ENCODE measurements at regions not wholly inside any gene's neighbourhood (a gene's known extent, or its start where the extent isn't known, plus 50 kb on each side); places are given as distances from the start of the nearest gene placed in this dataset.

- Mint-ChIP-seq H3K4me1 (no peaks in the 10 kb centered on the region), H3K27me3 (ENCODE audit: low read depth in 3 of 3) (peaks cover 0 to 2% (median 2%) of the 10 kb centered on the region in 3 donors), H3K27ac (no peak overlapping the region), H3K36me3 (no peaks in the 10 kb centered on the region), H3K9me3 (no peaks in the 10 kb centered on the region), H3K4me3 (no peak overlapping the region)
- DNase-seq: no peak
Observed at GRCh38 chr9:89877051-89878002, 272.5 kb downstream of the GADD45G start.

GRCh38 chr9:89878003-89878411 lies 273.2 kb downstream of the GADD45G start:
- Mint-ChIP-seq H3K27me3 (ENCODE audit: low read depth in 3 of 3) (peaks cover 0 to 2% (median 2%) of the 10 kb centered on the region in 3 donors), H3K27ac (no peak overlapping the region), H3K4me1 (no peaks in the 10 kb centered on the region), H3K36me3 (no peaks in the 10 kb centered on the region), H3K4me3 (no peak overlapping the region), H3K9me3 (no peaks in the 10 kb centered on the region)
- DNase-seq: no peak

DNA sequence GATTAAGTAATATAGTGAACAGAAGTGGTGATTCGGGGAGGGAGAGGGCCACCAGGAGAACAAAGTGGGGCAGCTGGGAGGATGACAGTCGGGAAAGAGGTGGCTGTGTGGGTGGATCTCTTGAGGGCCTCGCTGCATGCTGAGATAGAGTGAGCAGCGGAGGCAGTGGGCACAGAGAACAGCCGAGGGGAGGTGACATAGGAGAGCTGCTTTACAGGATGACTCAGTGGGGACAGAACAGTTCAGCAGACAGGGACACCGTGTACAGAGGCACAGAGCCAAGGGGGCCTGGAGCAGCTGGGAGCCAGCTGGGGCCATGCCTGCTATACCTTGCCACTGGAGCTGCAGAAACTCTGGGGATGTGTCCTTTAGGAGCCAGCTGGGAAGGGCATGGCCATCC lies 273.9 kb downstream of the GADD45G start:
- no peak overlapping the region for H3K4me3 Mint-ChIP-seq
- DNase-seq: no peak
- H3K27ac Mint-ChIP-seq: no peak overlapping the region
- H3K4me1 Mint-ChIP-seq: no peaks in the 10 kb centered on the region
- no peaks in the 10 kb centered on the region for H3K36me3 Mint-ChIP-seq
- peaks cover 1 to 2% (median 2%) of the 10 kb centered on the region in 3 donors for H3K27me3 Mint-ChIP-seq (ENCODE audit: low read depth in 3 of 3)
- no peaks in the 10 kb centered on the region for H3K9me3 Mint-ChIP-seq

GRCh38 chr9:89879276-89879675 lies 274.5 kb downstream of the GADD45G start:
- Mint-ChIP-seq H3K4me3 (no peak overlapping the region), H3K4me1 (no peaks in the 10 kb centered on the region), H3K27ac (no peak overlapping the region), H3K36me3 (no peaks in the 10 kb centered on the region), H3K9me3 (no peaks in the 10 kb centered on the region), H3K27me3 (ENCODE audit: low read depth in 3 of 3) (peaks cover 1 to 2% (median 2%) of the 10 kb centered on the region in 3 donors)
- no peak for DNase-seq

DNA sequence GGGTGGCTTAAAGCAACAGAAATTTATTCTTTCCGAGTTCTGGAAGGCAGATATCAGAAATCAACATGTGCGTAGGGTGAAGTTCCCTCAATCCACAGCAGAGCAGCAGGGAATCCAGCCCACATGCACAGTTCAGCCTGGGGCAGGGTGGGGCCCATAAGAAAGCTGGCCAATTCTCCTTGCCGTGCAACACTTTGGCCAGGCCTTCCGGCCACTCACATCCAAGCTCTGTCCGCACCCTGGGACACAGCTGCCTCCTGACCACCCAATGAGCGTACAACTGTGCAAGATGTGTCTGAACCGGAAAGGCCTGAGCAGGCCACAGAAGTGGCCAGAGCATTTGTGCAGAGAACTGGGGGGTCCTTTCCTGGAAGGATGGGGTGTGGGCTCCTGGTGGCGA lies 274.9 kb downstream of the GADD45G start:
- H3K4me3 Mint-ChIP-seq: no peak overlapping the region
- peaks cover 1 to 2% (median 2%) of the 10 kb centered on the region in 3 donors for H3K27me3 Mint-ChIP-seq (ENCODE audit: low read depth in 3 of 3)

DNA sequence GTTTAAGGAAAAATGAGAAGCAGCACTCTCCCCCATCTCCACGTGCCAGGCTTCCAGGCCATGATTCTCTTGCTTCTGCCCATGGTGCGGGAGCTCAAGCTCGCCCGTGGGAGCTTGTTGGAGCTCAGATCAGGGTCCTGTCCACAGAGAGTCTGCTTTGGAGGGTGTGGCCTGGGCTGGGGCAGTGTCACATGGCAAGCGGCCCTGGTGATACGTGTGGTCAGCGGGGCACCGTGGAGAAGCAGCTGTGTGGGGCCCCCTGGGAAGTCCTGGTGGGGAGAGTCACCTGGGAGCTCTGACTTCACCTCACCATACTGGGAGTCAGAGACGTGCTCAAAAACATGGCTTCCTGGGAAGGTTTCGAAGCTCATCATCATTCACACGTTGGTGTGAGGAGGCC lies 275.3 kb downstream of the GADD45G start:
- Mint-ChIP-seq H3K27me3 (ENCODE audit: low read depth in 3 of 3) (peaks cover 1 to 2% (median 2%) of the 10 kb centered on the region in 3 donors), H3K36me3 (no peaks in the 10 kb centered on the region), H3K9me3 (no peaks in the 10 kb centered on the region), H3K4me1 (no peaks in the 10 kb centered on the region), H3K4me3 (no peak overlapping the region), H3K27ac (no peak overlapping the region)
- no peak for DNase-seq

More for the DNA sequence above, 274.9 kb downstream of the GADD45G start:
- Mint-ChIP-seq H3K27ac (no peak overlapping the region), H3K36me3 (no peaks in the 10 kb centered on the region), H3K9me3 (no peaks in the 10 kb centered on the region), H3K4me1 (no peaks in the 10 kb centered on the region)
- no peak for DNase-seq

DNA sequence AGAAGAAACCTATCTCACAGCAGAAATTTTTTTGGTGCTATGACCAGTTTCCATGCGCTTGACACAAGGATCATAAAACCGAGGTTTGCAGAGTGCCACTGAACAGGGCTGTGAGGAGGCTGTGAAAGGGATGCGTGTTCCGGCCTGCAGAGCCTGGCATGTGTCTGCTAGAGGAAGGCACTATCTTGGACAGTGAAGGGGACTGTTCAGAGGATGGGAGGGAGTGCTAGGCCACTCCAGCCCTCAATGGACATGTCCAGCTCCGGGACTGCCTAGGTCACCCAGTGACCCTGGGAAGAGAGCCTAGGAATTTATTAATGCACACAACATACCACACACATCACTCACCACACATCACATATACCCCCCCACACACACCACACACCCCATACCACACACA lies 275.9 kb downstream of the GADD45G start:
- no peaks in the 10 kb centered on the region for H3K36me3 Mint-ChIP-seq
- H3K27me3 Mint-ChIP-seq (ENCODE audit: low read depth in 3 of 3): peaks cover 2 to 3% (median 2%) of the 10 kb centered on the region in 3 donors
- DNase-seq: no peak
- no peak overlapping the region for H3K4me3 Mint-ChIP-seq
- H3K27ac Mint-ChIP-seq: no peak overlapping the region
- H3K9me3 Mint-ChIP-seq: no peaks in the 10 kb centered on the region
- no peaks in the 10 kb centered on the region for H3K4me1 Mint-ChIP-seq

GRCh38 chr9:89881431-89881830 lies 276.6 kb downstream of the GADD45G start:
- DNase-seq: no peak
- no peaks in the 10 kb centered on the region for H3K4me1 Mint-ChIP-seq

GRCh38 chr9:89882930-89883361 lies 278.1 kb downstream of the GADD45G start:
- Mint-ChIP-seq H3K27ac (no peak overlapping the region), H3K9me3 (no peaks in the 10 kb centered on the region), H3K4me1 (no peaks in the 10 kb centered on the region), H3K4me3 (no peak overlapping the region), H3K27me3 (ENCODE audit: low read depth in 3 of 3) (peaks cover 2 to 3% (median 2%) of the 10 kb centered on the region in 3 donors), H3K36me3 (no peaks in the 10 kb centered on the region)
- no peak for DNase-seq

More at GRCh38 chr9:89881431-89881830, 276.6 kb downstream of the GADD45G start:
- no peaks in the 10 kb centered on the region for H3K36me3 Mint-ChIP-seq
- H3K4me3 Mint-ChIP-seq: no peak overlapping the region
- no peak overlapping the region for H3K27ac Mint-ChIP-seq
- peaks cover 2 to 3% (median 2%) of the 10 kb centered on the region in 3 donors for H3K27me3 Mint-ChIP-seq (ENCODE audit: low read depth in 3 of 3)
- H3K9me3 Mint-ChIP-seq: no peaks in the 10 kb centered on the region

DNA sequence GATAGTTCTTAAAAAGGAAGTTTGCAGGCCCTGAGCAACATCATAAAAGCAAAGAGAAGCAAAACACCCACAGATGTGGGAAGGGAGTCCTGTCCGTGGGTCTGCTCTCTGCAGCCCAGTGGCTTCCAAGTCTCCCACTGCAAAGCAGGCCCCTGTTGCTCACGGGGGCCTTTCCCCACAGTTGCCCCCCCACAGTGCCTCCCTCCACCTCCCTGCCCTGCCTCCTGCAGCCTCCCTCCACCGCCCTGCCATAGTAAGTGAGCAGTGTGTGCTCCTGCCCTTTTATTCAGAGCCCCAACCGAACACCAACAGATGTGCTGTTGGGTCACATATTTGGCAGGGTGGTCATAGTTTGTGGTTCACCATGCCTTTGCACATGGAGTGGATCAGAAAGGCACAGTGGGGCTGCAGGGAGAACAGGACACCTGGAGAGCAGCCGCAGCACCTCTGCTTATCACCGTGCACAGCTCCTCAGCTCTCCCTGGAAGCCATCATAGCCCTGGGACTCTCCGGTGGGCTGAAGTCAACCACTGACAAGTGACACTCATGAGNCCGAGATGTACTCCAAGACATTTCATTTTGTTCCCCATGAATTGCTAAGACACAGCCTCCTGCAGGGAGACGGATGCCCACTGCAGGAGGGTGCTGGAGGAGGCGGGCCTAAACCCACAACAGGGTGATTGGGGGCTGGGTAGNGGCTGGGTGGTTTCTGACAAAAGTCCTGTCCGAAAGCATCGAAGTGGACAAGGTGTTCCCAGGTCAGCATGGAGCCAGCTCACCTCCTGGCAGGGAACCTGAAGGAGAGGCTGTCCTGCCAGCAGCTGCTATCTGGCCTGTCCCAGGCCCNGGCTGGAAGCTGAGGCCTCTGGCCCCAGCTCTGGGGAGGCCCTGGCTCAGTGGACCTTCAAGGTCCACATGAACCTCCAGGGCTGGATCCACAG lies 278.9 kb downstream of the GADD45G start:
- no peaks in the 10 kb centered on the region for H3K9me3 Mint-ChIP-seq
- H3K4me3 Mint-ChIP-seq: no peak overlapping the region
- peaks cover 0 to 3% (median 0%) of the 10 kb centered on the region in 3 donors for H3K27me3 Mint-ChIP-seq (ENCODE audit: low read depth in 3 of 3)
- no peak for DNase-seq
- no peaks in the 10 kb centered on the region for H3K36me3 Mint-ChIP-seq
- H3K27ac Mint-ChIP-seq: no peak overlapping the region
- no peaks in the 10 kb centered on the region for H3K4me1 Mint-ChIP-seq

DNA sequence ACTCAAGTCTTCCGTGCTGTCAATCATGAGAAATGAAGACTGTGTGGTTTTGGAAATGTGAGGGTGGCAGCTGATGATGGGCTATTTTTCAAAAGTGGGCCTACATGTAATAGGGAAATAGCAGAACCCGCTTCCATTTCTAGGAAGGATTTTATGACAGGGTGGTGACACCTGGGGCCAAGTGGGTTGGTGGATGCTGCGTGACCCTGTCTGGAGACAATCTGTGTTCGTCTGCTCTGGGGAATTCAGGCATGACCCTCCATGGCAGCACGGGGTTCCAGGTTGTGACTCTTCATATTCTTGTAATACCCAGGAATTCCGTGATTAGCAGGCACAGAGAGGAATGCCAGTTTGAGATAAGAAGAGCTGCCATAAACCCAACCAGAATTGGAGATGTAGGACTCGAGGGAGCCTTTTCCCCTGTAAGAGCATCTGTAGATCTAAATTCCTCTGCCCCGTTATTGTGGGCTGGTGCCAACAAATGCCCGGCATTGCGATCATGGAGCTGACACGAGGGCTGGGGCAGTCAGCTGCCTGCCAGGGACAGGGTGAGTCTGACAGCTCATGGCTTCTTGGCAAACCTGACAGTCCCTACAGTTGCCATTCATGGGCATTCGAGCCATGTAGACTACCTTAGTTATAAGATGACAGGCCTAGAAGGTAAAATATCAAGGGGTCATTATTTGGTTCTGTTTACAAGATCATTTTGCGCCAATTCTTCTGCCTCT lies 279.7 kb downstream of the GADD45G start:
- Mint-ChIP-seq H3K4me1 (no peaks in the 10 kb centered on the region), H3K27me3 (ENCODE audit: low read depth in 3 of 3) (peaks cover 0 to 3% (median 0%) of the 10 kb centered on the region in 3 donors), H3K36me3 (no peaks in the 10 kb centered on the region), H3K9me3 (no peaks in the 10 kb centered on the region), H3K27ac (no peak overlapping the region), H3K4me3 (no peak overlapping the region)
- DNase-seq: no peak

DNA sequence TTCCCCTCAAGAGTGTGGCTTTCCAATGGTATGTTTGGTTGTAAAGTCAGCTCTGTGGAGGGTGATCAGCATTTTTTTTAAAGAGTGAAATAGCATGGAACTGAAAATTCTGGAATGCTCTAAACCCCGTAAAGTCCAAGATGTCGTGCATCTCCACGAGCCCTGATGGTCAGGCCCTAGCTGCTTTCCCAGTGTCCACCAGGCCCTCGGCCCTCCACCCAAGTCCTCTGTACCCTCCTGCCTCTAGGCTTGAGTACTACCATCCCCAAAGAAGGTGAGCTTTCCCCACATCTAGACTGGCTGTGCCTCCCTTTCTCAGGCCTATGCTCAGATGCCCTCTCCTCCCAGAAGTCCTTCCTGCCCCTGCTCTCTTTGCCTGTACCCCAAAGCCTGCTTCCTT lies 280.3 kb downstream of the GADD45G start:
- Mint-ChIP-seq H3K9me3 (no peaks in the 10 kb centered on the region), H3K36me3 (no peaks in the 10 kb centered on the region), H3K27me3 (ENCODE audit: low read depth in 3 of 3) (peaks cover 0 to 3% (median 0%) of the 10 kb centered on the region in 3 donors), H3K27ac (no peak overlapping the region), H3K4me1 (no peaks in the 10 kb centered on the region), H3K4me3 (no peak overlapping the region)
- DNase-seq: no peak

DNA sequence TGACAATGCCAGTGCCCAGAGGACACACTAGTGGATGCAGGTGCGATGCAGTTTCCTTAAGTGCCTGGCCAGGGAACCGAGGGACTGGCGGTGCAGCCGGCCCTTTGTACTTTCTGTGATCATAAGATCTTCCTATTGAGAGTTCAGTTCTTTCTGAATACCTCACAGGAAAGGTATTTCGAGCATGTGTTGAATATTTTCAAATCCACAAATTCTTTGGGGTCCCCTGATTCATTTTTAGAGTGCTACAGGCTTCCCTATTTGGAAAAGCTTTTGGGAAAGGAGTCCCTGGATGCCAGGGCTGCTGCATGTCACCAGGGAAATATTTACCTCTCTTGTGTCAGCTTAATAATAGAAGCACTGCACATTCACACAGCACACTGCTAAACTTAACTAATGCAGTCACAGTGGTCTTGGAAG lies 281.5 kb downstream of the GADD45G start:
- DNase-seq: no peak
- peaks cover 0 to 3% (median 0%) of the 10 kb centered on the region in 3 donors for H3K27me3 Mint-ChIP-seq (ENCODE audit: low read depth in 3 of 3)
- no peak overlapping the region for H3K4me3 Mint-ChIP-seq
- H3K36me3 Mint-ChIP-seq: no peaks in the 10 kb centered on the region
- no peak overlapping the region for H3K27ac Mint-ChIP-seq
- H3K9me3 Mint-ChIP-seq: no peaks in the 10 kb centered on the region
- H3K4me1 Mint-ChIP-seq: no peaks in the 10 kb centered on the region
